Activated CD8-positive, alpha-beta T cell treated with anti-CD3 and anti-CD28 coated beads for 36 hours (primary cell): ENCODE measurements at regions not wholly inside any gene's neighbourhood (a gene's known extent, or its start where the extent isn't known, plus 50 kb on each side); places are given as distances from the start of the nearest gene placed in this dataset.
A peak's percentile ranks its signal among the peaks of the same experiment; 100 is the strongest.

Source experiments
- ATAC-seq: fragments of 200-7000 bp; cut with Tn5 transposase; one replicate; pipeline ENCODE4 v1.10.0; 2021; ENCODE audit warnings: mild to moderate bottlenecking, moderate library complexity
- CTCF ChIA-PET: fragments of 350-600 bp; sonication (Branson Sonifier 250); formaldehyde crosslinking; loops from one replicate; lab custom pipeline; 2021; ENCODE audit warnings: antibody characterized with exemption; lab: Charles Lee
- POLR2A ChIA-PET: fragments of 350-600 bp; sonication (Branson Sonifier 250); formaldehyde crosslinking; loops from one replicate; lab custom pipeline; 2021; ENCODE audit warnings: antibody characterized with exemption; lab: Charles Lee
- DNase-seq: peaks from one replicate; pipeline ENCODE4 v3.0.0-alpha.2; 2020
- H3K27ac Mint-ChIP-seq: one replicate; pipeline ENCODE4 v1.8.0; 2021; ENCODE audit warnings: mild to moderate bottlenecking, mixed read lengths
- H3K27me3 Mint-ChIP-seq: one replicate; pipeline ENCODE4 v1.8.0; 2021; ENCODE audit warnings: mixed read lengths
- H3K36me3 Mint-ChIP-seq: one replicate; pipeline ENCODE4 v1.8.0; 2021; ENCODE audit warnings: low read depth, mixed read lengths
- H3K4me1 Mint-ChIP-seq: one replicate; pipeline ENCODE4 v1.8.0; 2021; ENCODE audit warnings: low read depth, mixed read lengths
- H3K4me3 Mint-ChIP-seq: one replicate; pipeline ENCODE4 v1.8.0; 2021; ENCODE audit warnings: mild to moderate bottlenecking, moderate library complexity, mixed read lengths
- H3K9me3 Mint-ChIP-seq: one replicate; pipeline ENCODE4 v1.8.0; 2021; ENCODE audit warnings: mixed read lengths
- CTCF ChIP-seq: fragments of 200-600 bp; IDR thresholded peaks from one replicate; pipeline ENCODE4 v1.8.0; 2022; ENCODE audit warnings: antibody characterized with exemption, mild to moderate bottlenecking
- intact Hi-C: fragments of 100-400 bp; cut with micrococcal nuclease; formaldehyde crosslinking; loops from one replicate; pipeline ENCODE4 v1.10.0; 2022

- peaks cover 4% of the 10 kb centered on the region for H3K9me3 Mint-ChIP-seq
- DNase-seq: no peak
- no peak for TF ChIP-seq CTCF
- no peak overlapping the region for H3K27ac Mint-ChIP-seq
- H3K36me3 Mint-ChIP-seq: peaks cover 2% of the 10 kb centered on the region
- no peaks in the 10 kb centered on the region for H3K27me3 Mint-ChIP-seq
- ChIA-PET POLR2A (no interaction called here), CTCF (no interaction called here)
- intact Hi-C loops: no loop called here
- no peaks in the 10 kb centered on the region for H3K4me1 Mint-ChIP-seq
- no peak for ATAC-seq
- H3K4me3 Mint-ChIP-seq: no peak overlapping the region
These were observed 79.5 kb upstream of the CHMP2B start for GRCh38 chr3:87147562-87147961.

- intact Hi-C loops: loop anchor here (2.0 kb wide), 1 partner anchor 41 kb away; no protein-coding TSS in a partner anchor
- ATAC-seq: peak; percentile 30
These were observed 81.6 kb upstream of the CHMP2B start for GRCh38 chr3:87145553-87145952.

GRCh38 chr3:87136066-87136596 is 91.0 kb upstream of the CHMP2B start:
- Mint-ChIP-seq H3K36me3 (no peaks in the 10 kb centered on the region), H3K4me1 (no peaks in the 10 kb centered on the region), H3K9me3 (peaks cover 8% of the 10 kb centered on the region), H3K27me3 (peaks cover 2% of the 10 kb centered on the region), H3K4me3 (no peak overlapping the region), H3K27ac (no peak overlapping the region)
- ATAC-seq (no peak), DNase-seq (no peak)
- intact Hi-C loops: no loop called here
- CTCF ChIA-PET: no interaction called here
- POLR2A ChIA-PET: no interaction called here
- no peak for TF ChIP-seq CTCF

More at GRCh38 chr3:87145553-87145952, 81.6 kb upstream of the CHMP2B start:
- H3K36me3 Mint-ChIP-seq: peaks cover 2% of the 10 kb centered on the region
- no peaks in the 10 kb centered on the region for H3K4me1 Mint-ChIP-seq
- no peak overlapping the region for H3K4me3 Mint-ChIP-seq
- H3K27ac Mint-ChIP-seq: no peak overlapping the region
- H3K9me3 Mint-ChIP-seq: peaks cover 11% of the 10 kb centered on the region
- ChIA-PET POLR2A (no interaction called here), CTCF (interaction anchor here (1.4 kb wide), 1 partner anchor 22 kb away, joined by 4 read pairs; no protein-coding TSS in a partner anchor)
- no peaks in the 10 kb centered on the region for H3K27me3 Mint-ChIP-seq
- TF ChIP-seq CTCF: peak; percentile 24
- peak; percentile 36 for DNase-seq

- intact Hi-C loops: no loop called here
- POLR2A ChIA-PET: no interaction called here
- peaks cover 4% of the 10 kb centered on the region for H3K9me3 Mint-ChIP-seq
- H3K4me3 Mint-ChIP-seq: no peak overlapping the region
- H3K36me3 Mint-ChIP-seq: no peaks in the 10 kb centered on the region
- DNase-seq (no peak), ATAC-seq (no peak)
- H3K27ac Mint-ChIP-seq: no peak overlapping the region
- H3K4me1 Mint-ChIP-seq: no peaks in the 10 kb centered on the region
- peaks cover 2% of the 10 kb centered on the region for H3K27me3 Mint-ChIP-seq
- CTCF ChIA-PET: no interaction called here
- no peak for TF ChIP-seq CTCF
These were observed 91.7 kb upstream of the CHMP2B start for GRCh38 chr3:87135412-87135811.

GRCh38 chr3:87132801-87133200 is 94.3 kb upstream of the CHMP2B start:
- Mint-ChIP-seq H3K36me3 (no peaks in the 10 kb centered on the region), H3K9me3 (no peaks in the 10 kb centered on the region), H3K4me1 (no peaks in the 10 kb centered on the region), H3K27ac (no peak overlapping the region), H3K4me3 (no peak overlapping the region), H3K27me3 (peaks cover 2% of the 10 kb centered on the region)
- ChIA-PET CTCF (no interaction called here), POLR2A (no interaction called here)
- intact Hi-C loops: no loop called here
- no peak for ATAC-seq
- no peak for DNase-seq
- TF ChIP-seq CTCF: no peak
